HG02973 (cell line): ENCODE measurements at regions not wholly inside any gene's neighbourhood (a gene's known extent, or its start where the extent isn't known, plus 50 kb on each side); places are given as distances from the start of the nearest gene placed in this dataset.

Source experiments
- ATAC-seq: cut with Tn5 transposase; IDR thresholded peaks from one replicate; pipeline ENCODE4 v1.9.1; 2021; ENCODE audit warnings: moderate library complexity; ENCODE audit not compliant: unreplicated experiment

GRCh38 chr22:34877506-34877905 lies 188.5 kb upstream of the ISX start:
- ATAC-seq = no peak

- ATAC-seq = no peak
Observed at GRCh38 chr22:34878171-34878570, 187.8 kb upstream of the ISX start.

GRCh38 chr22:34879001-34879400 lies 187.0 kb upstream of the ISX start:
- ATAC-seq = no peak

GRCh38 chr22:34880662-34881061 lies 185.3 kb upstream of the ISX start:
- ATAC-seq = no peak

GRCh38 chr22:34881453-34881852 lies 184.5 kb upstream of the ISX start:
- ATAC-seq = no peak

- no peak for ATAC-seq
Observed at GRCh38 chr22:34885852-34886251, 180.1 kb upstream of the ISX start.

- no peak for ATAC-seq
Observed at GRCh38 chr22:34886391-34886790, 179.6 kb upstream of the ISX start.

GRCh38 chr22:34886812-34887211 lies 179.1 kb upstream of the ISX start:
- ATAC-seq = no peak

GRCh38 chr22:34897126-34897525 lies 168.8 kb upstream of the ISX start:
- no peak for ATAC-seq

GRCh38 chr22:34902335-34902734 lies 163.6 kb upstream of the ISX start:
- ATAC-seq = no peak

GRCh38 chr22:34903416-34903815 lies 162.5 kb upstream of the ISX start:
- no peak for ATAC-seq

GRCh38 chr22:34904486-34904885 lies 161.5 kb upstream of the ISX start:
- no peak for ATAC-seq

GRCh38 chr22:34913826-34914225 lies 152.1 kb upstream of the ISX start:
- ATAC-seq = no peak

GRCh38 chr22:34914846-34915245 lies 151.1 kb upstream of the ISX start:
- no peak for ATAC-seq

- ATAC-seq = no peak
Observed at GRCh38 chr22:34917239-34917638, 148.7 kb upstream of the ISX start.

- no peak for ATAC-seq
Observed at GRCh38 chr22:34931026-34931425, 134.9 kb upstream of the ISX start.

- ATAC-seq = no peak
Observed at GRCh38 chr22:34934261-34934660, 131.7 kb upstream of the ISX start.

GRCh38 chr22:34943830-34944229 lies 122.1 kb upstream of the ISX start:
- no peak for ATAC-seq

- no peak for ATAC-seq
Observed at GRCh38 chr22:34946339-34946985, 119.5 kb upstream of the ISX start.

- no peak for ATAC-seq
Observed at GRCh38 chr22:34950489-34950888, 115.5 kb upstream of the ISX start.

GRCh38 chr22:34951212-34951611 lies 114.7 kb upstream of the ISX start:
- no peak for ATAC-seq

GRCh38 chr22:34960005-34960404 lies 106.0 kb upstream of the ISX start:
- ATAC-seq = no peak

GRCh38 chr22:34966980-34967565 lies 98.9 kb upstream of the ISX start:
- no peak for ATAC-seq
